ENCODE measurements at regions not wholly inside any gene's neighbourhood (a gene's known extent, or its start where the extent isn't known, plus 50 kb on each side); places are given as distances from the start of the nearest gene placed in this dataset.

GRCh38 chr14:77991128-77991772 lies 178.9 kb upstream of the NRXN3 start:
- Histone ChIP-seq H2BK15ac (ENCODE audit: low read depth, low read length) (no peak overlapping the region), H3K23me2 (ENCODE audit: insufficient read length, low read depth, low read length, poor library complexity, severe bottlenecking) (no peaks in the 10 kb centered on the region), H3T11ph (ENCODE audit: low read length) (no peak overlapping the region), H3K79me1 (ENCODE audit: insufficient read depth, low read depth, low read length, poor library complexity, severe bottlenecking) (no peaks in the 10 kb centered on the region), H2BK12ac (ENCODE audit: insufficient read length, low read depth, low read length) (no peak overlapping the region), H3K27me3 (ENCODE audit: insufficient read depth, low read length) (no peaks in the 10 kb centered on the region), H4K20me1 (ENCODE audit: control insufficient read depth, insufficient read depth, insufficient read length) (no peaks in the 10 kb centered on the region), H2BK20ac (ENCODE audit: low read depth, low read length, poor library complexity, severe bottlenecking) (no peak overlapping the region), H3K23ac (ENCODE audit: insufficient read length, low read depth, low read length) (no peak overlapping the region), H3K9me3 (ENCODE audit: control insufficient read depth, low read depth, low read length) (no peaks in the 10 kb centered on the region), H2AK5ac (ENCODE audit: insufficient read length, low read length) (no peak overlapping the region), H2BK120ac (ENCODE audit: low read depth, low read length, poor library complexity, severe bottlenecking) (no peak overlapping the region), H3K9ac (ENCODE audit: extremely low read depth, insufficient read length, low read length) (no peak overlapping the region), H3K56ac (ENCODE audit: insufficient read length, low read depth, low read length) (no peak overlapping the region), H3K14ac (ENCODE audit: insufficient read depth, low read length) (no peak overlapping the region), H3K4me2 (ENCODE audit: insufficient read depth, insufficient read length, low read length) (no peak overlapping the region), H3K79me2 (ENCODE audit: insufficient read depth, low read length) (no peaks in the 10 kb centered on the region), H3K4ac (ENCODE audit: low read depth, low read length) (no peak overlapping the region), H4K5ac (ENCODE audit: insufficient read length, low read depth, low read length) (no peak overlapping the region), H2AFZ (ENCODE audit: low read length) (no peak overlapping the region), H3K27ac (ENCODE audit: insufficient read length, low read depth, low read length) (no peak overlapping the region), H4K91ac (ENCODE audit: insufficient read length, low read depth, low read length) (no peak overlapping the region), H3K18ac (ENCODE audit: insufficient read length, low read depth, low read length) (no peak overlapping the region), H4K8ac (replicated peaks; ENCODE audit: insufficient read length, low read depth, low read length) (no peak overlapping the region), H3K4me1 (ENCODE audit: insufficient read depth, low read length) (no peaks in the 10 kb centered on the region), H2BK5ac (ENCODE audit: insufficient read length, low read length) (no peak overlapping the region)
- H3K27ac Mint-ChIP-seq = no peak overlapping the region
- H3K9me3 Mint-ChIP-seq = peaks cover 15% of the 10 kb centered on the region in 2 experiments; a peak in 4 of 5 replicates
- peaks cover 0 to 13% (median 3%) of the 10 kb centered on the region in 3 experiments; a peak in 6 of 7 replicates for H3K36me3 Mint-ChIP-seq (ENCODE audit: insufficient read depth in 1 of 3, low read depth in 3 of 3)
- WGBS (ENCODE audit: extremely low coverage, insufficient read length, low lambda C conversion rate) = no CpG with 5 or more reads among the region's 4 CpGs
- H3K4me3 Mint-ChIP-seq = no peak overlapping the region
- TF ChIP-seq CTCF (conservative IDR thresholded peaks at IDR 0.05) = peak; percentile 47; the same call in 2 of the 3 replicates
- H3K4me1 Mint-ChIP-seq = peaks cover 3 to 7% of the 10 kb centered on the region in 2 experiments
- DNase-seq = no peak
- H3K27me3 Mint-ChIP-seq (ENCODE audit: low read depth) = no peaks in the 10 kb centered on the region; the same call in 1 of the 2 replicates
